GM12878 (cell line): ENCODE measurements at regions not wholly inside any gene's neighbourhood (a gene's known extent, or its start where the extent isn't known, plus 50 kb on each side); places are given as distances from the start of the nearest gene placed in this dataset.
"Not testable (repeated sequence)": the region's sequence is repeated elsewhere in the genome, so short reads cannot be mapped to it uniquely, and the experiment has no call there.

ENCODE experiments used
- MYC ChIP-seq: IDR thresholded peaks from 2 replicates; pipeline ENCODE4 v1.6.1; 2011; ENCODE audit warnings: mild to moderate bottlenecking, low read length, moderate library complexity, inconsistent platforms; ENCODE audit not compliant: insufficient read depth, insufficient replicate concordance, insufficient read length, severe bottlenecking
- YY1 ChIP-seq: IDR thresholded peaks from 2 replicates; pipeline ENCODE4 v1.6.1; 2011; ENCODE audit warnings: low read depth, mild to moderate bottlenecking, low read length
- TF ChIP-seq, protein P1 (sequence below): IDR thresholded peaks from 2 replicates; pipeline ENCODE4 v1.6.1; 2012; ENCODE audit warnings: low read depth, low read length, improper control_type of control experiment
- TF ChIP-seq, protein P2 (sequence below), 3 experiments: IDR thresholded peaks in 2 of 3; conservative IDR thresholded peaks in 1 of 3; 2 replicates each; pipeline ENCODE4 v1.5.1; 2011; ENCODE audit warnings: low read depth in 3 of 3, low read length in 3 of 3, mild to moderate bottlenecking in 3 of 3, control low read depth in 2 of 3, moderate library complexity in 2 of 3, inconsistent platforms in 1 of 3, mixed read lengths in 1 of 3; ENCODE audit not compliant: control insufficient read depth in 2 of 3, insufficient read depth in 1 of 3; ENCODE audit errors: extremely low read depth in 1 of 3

DNA sequence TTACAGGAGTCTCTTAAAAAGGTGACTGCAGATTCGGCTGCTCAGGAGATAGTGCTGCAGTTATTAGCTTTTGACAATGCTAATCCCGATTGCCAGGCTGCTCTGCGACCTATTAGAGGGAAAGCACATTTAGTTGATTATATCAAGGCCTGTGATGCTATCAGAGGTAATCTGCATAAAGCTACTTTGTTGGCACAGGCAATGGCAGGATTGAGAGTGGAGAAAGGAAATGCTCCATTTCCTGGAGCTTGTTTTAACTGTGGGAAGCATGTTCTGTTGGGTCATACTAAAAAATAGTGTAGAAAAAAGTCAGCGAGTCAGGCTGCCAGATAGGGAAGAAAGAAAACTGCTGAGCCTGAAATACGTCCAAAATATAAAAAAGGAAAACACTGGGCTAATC lies 98.5 kb upstream of the EIF5 start:
- TF ChIP-seq MYC, YY1: not testable (repeated sequence)
- TF ChIP-seq, protein P1, sequence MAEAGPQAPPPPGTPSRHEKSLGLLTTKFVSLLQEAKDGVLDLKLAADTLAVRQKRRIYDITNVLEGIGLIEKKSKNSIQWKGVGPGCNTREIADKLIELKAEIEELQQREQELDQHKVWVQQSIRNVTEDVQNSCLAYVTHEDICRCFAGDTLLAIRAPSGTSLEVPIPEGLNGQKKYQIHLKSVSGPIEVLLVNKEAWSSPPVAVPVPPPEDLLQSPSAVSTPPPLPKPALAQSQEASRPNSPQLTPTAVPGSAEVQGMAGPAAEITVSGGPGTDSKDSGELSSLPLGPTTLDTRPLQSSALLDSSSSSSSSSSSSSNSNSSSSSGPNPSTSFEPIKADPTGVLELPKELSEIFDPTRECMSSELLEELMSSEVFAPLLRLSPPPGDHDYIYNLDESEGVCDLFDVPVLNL: not testable (repeated sequence)
- TF ChIP-seq, protein P2, sequence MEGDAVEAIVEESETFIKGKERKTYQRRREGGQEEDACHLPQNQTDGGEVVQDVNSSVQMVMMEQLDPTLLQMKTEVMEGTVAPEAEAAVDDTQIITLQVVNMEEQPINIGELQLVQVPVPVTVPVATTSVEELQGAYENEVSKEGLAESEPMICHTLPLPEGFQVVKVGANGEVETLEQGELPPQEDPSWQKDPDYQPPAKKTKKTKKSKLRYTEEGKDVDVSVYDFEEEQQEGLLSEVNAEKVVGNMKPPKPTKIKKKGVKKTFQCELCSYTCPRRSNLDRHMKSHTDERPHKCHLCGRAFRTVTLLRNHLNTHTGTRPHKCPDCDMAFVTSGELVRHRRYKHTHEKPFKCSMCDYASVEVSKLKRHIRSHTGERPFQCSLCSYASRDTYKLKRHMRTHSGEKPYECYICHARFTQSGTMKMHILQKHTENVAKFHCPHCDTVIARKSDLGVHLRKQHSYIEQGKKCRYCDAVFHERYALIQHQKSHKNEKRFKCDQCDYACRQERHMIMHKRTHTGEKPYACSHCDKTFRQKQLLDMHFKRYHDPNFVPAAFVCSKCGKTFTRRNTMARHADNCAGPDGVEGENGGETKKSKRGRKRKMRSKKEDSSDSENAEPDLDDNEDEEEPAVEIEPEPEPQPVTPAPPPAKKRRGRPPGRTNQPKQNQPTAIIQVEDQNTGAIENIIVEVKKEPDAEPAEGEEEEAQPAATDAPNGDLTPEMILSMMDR (IDR thresholded peaks at IDR 0.05 in 2 of 3, conservative IDR thresholded peaks at IDR 0.05 in 1 of 3; ENCODE audit: control insufficient read depth in 2 of 3, extremely low read depth in 1 of 3, insufficient read depth in 1 of 3, low read depth in 3 of 3, low read length in 3 of 3): not testable (repeated sequence)
